WTC11 (cell line): ENCODE measurements at regions not wholly inside any gene's neighbourhood (a gene's known extent, or its start where the extent isn't known, plus 50 kb on each side); places are given as distances from the start of the nearest gene placed in this dataset.

Experiments used
- ATAC-seq: fragments of 200-7000 bp; cut with Tn5 transposase; 2 replicates; pipeline ENCODE4 v1.10.0; 2021; ENCODE audit warnings: mild to moderate bottlenecking, moderate library complexity
- CTCF ChIA-PET: fragments of 300-600 bp; sonication (Branson Sonifier 250); formaldehyde crosslinking; loops from one replicate; lab custom pipeline; 2021; ENCODE audit warnings: antibody characterized with exemption; lab: Charles Lee
- POLR2A ChIA-PET: fragments of 350-600 bp; sonication (Branson Sonifier 250); formaldehyde crosslinking; loops from one replicate; lab custom pipeline; 2021; ENCODE audit warnings: antibody characterized with exemption; lab: Charles Lee
- DNase-seq: peaks from one replicate; pipeline ENCODE4 v3.0.0; 2021; ENCODE audit warnings: low spot score
- H3K27ac Mint-ChIP-seq: 2 replicates; pipeline ENCODE4 v1.8.0; 2021; ENCODE audit warnings: mixed read lengths
- H3K27me3 Mint-ChIP-seq: 2 replicates; pipeline ENCODE4 v1.8.0; 2021; ENCODE audit warnings: low read depth, mild to moderate bottlenecking, moderate library complexity, mixed read lengths
- H3K36me3 Mint-ChIP-seq: 2 replicates; pipeline ENCODE4 v1.8.0; 2021; ENCODE audit warnings: mixed read lengths
- H3K4me1 Mint-ChIP-seq: 2 replicates; pipeline ENCODE4 v1.8.0; 2022; ENCODE audit warnings: mixed read lengths
- H3K4me3 Mint-ChIP-seq: 2 replicates; pipeline ENCODE4 v1.8.0; 2021; ENCODE audit warnings: mild to moderate bottlenecking, moderate library complexity, mixed read lengths
- H3K9me3 Mint-ChIP-seq: 2 replicates; pipeline ENCODE4 v1.8.0; 2021; ENCODE audit warnings: mixed read lengths
- ETV6 ChIP-seq: sonication (generic); formaldehyde crosslinking; IDR thresholded peaks from 2 replicates; pipeline ENCODE4 v1.8.1; 2022; ENCODE audit warnings: mild to moderate bottlenecking, missing genetic modification reagents
- IRF2 ChIP-seq: sonication (generic); formaldehyde crosslinking; IDR thresholded peaks from 2 replicates; pipeline ENCODE4 v1.8.0; 2022; ENCODE audit warnings: low read depth, missing genetic modification reagents, borderline replicate concordance
- JUN ChIP-seq: sonication (generic); formaldehyde crosslinking; IDR thresholded peaks from 2 replicates; pipeline ENCODE4 v1.8.0; 2023; ENCODE audit warnings: mild to moderate bottlenecking, missing genetic modification reagents
- KAT7 ChIP-seq: sonication (generic); formaldehyde crosslinking; IDR thresholded peaks from 2 replicates; pipeline ENCODE4 v1.8.1; 2023; ENCODE audit warnings: missing genetic modification reagents, mild to moderate bottlenecking, borderline replicate concordance
- MXD4 ChIP-seq: fragments of 250-450 bp; sonication (Bioruptor Pico); IDR thresholded peaks from 2 replicates; pipeline ENCODE4 v1.8.0; 2021; ENCODE audit warnings: mild to moderate bottlenecking, moderate library complexity, borderline replicate concordance
- RORB ChIP-seq: fragments of 250-450 bp; sonication (Bioruptor Pico); IDR thresholded peaks from 2 replicates; pipeline ENCODE4 v1.9.0; 2021; ENCODE audit warnings: mild to moderate bottlenecking
- SMAD4 ChIP-seq: sonication (generic); formaldehyde crosslinking; IDR thresholded peaks from 2 replicates; pipeline ENCODE4 v1.8.0; 2022; ENCODE audit warnings: mild to moderate bottlenecking, missing genetic modification reagents
- SP1 ChIP-seq: sonication (generic); formaldehyde crosslinking; conservative IDR thresholded peaks from 2 replicates; pipeline ENCODE4 v1.8.1; 2022; ENCODE audit warnings: missing genetic modification reagents
- TP53 ChIP-seq: sonication (generic); formaldehyde crosslinking; IDR thresholded peaks from 2 replicates; pipeline ENCODE4 v1.8.1; 2023; ENCODE audit warnings: mild to moderate bottlenecking, missing genetic modification reagents
- ZNF317 ChIP-seq: sonication (generic); formaldehyde crosslinking; IDR thresholded peaks from 2 replicates; pipeline ENCODE4 v1.8.1; 2023; ENCODE audit warnings: low read depth, mild to moderate bottlenecking, moderate library complexity, missing genetic modification reagents, borderline replicate concordance
- TF ChIP-seq, protein P1 (sequence below): fragments of 250-450 bp; sonication (Bioruptor Pico); IDR thresholded peaks from 2 replicates; pipeline ENCODE4 v1.9.0; 2021; ENCODE audit warnings: moderate library complexity, mild to moderate bottlenecking, inconsistent platforms, borderline replicate concordance
- TF ChIP-seq, protein P2 (sequence below): sonication (generic); formaldehyde crosslinking; IDR thresholded peaks from 2 replicates; pipeline ENCODE4 v1.8.0; 2023; ENCODE audit warnings: missing genetic modification reagents
- TF ChIP-seq, protein P3 (sequence below): fragments of 200-600 bp; IDR thresholded peaks from 2 replicates; pipeline ENCODE4 v1.8.0; 2022; ENCODE audit warnings: antibody characterized with exemption
- TF ChIP-seq, protein P4 (sequence below): sonication (generic); formaldehyde crosslinking; IDR thresholded peaks from 2 replicates; pipeline ENCODE4 v1.8.1; 2023; ENCODE audit warnings: mild to moderate bottlenecking, moderate library complexity, missing genetic modification reagents
- TF ChIP-seq, protein P5 (sequence below): fragments of 250-450 bp; sonication (Bioruptor Pico); IDR thresholded peaks from 2 replicates; pipeline ENCODE4 v2.1.2; 2022; ENCODE audit warnings: mild to moderate bottlenecking, moderate library complexity
- TF ChIP-seq, protein P6 (sequence below): sonication (generic); formaldehyde crosslinking; IDR thresholded peaks from 2 replicates; pipeline ENCODE4 v1.8.0; 2022; ENCODE audit warnings: mild to moderate bottlenecking, missing genetic modification reagents
- TF ChIP-seq, protein P7 (sequence below): fragments of 250-450 bp; sonication (Bioruptor Pico); IDR thresholded peaks from 2 replicates; pipeline ENCODE4 v1.9.0; 2021; ENCODE audit warnings: mild to moderate bottlenecking
- TF ChIP-seq, protein P8 (sequence below): sonication (generic); formaldehyde crosslinking; IDR thresholded peaks from 2 replicates; pipeline ENCODE4 v1.8.1; 2023; ENCODE audit warnings: mild to moderate bottlenecking, missing genetic modification reagents, moderate library complexity
- TF ChIP-seq, protein P9 (sequence below): sonication (generic); formaldehyde crosslinking; IDR thresholded peaks from 2 replicates; pipeline ENCODE4 v1.8.1; 2022; ENCODE audit warnings: mild to moderate bottlenecking, moderate library complexity, missing genetic modification reagents

DNA sequence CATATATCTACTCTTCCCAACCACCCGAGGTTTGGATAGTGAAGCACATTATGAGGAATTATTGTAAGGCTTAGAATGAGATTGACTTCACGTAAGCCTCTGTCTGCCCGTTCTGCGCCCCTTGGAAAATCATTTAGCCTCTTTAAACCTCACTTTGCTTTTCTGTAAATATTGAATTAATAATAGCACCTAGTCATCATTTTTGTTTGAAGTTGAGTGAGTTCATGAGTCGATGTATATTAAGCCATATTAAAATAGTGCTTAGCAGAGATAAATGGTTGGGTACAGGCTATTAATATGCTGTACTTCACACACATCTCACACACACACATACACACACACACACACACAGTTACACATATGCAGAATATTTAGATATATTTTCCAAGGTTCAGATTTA, 344.8 kb upstream of the EYS start (continued):
- TF ChIP-seq, protein P1, sequence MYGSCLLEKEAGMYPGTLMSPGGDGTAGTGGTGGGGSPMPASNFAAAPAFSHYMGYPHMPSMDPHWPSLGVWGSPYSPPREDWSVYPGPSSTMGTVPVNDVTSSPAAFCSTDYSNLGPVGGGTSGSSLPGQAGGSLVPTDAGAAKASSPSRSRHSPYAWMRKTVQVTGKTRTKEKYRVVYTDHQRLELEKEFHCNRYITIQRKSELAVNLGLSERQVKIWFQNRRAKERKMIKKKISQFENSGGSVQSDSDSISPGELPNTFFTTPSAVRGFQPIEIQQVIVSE, result no peak
- TF ChIP-seq, protein P2, sequence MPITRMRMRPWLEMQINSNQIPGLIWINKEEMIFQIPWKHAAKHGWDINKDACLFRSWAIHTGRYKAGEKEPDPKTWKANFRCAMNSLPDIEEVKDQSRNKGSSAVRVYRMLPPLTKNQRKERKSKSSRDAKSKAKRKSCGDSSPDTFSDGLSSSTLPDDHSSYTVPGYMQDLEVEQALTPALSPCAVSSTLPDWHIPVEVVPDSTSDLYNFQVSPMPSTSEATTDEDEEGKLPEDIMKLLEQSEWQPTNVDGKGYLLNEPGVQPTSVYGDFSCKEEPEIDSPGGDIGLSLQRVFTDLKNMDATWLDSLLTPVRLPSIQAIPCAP, result no peak

DNA sequence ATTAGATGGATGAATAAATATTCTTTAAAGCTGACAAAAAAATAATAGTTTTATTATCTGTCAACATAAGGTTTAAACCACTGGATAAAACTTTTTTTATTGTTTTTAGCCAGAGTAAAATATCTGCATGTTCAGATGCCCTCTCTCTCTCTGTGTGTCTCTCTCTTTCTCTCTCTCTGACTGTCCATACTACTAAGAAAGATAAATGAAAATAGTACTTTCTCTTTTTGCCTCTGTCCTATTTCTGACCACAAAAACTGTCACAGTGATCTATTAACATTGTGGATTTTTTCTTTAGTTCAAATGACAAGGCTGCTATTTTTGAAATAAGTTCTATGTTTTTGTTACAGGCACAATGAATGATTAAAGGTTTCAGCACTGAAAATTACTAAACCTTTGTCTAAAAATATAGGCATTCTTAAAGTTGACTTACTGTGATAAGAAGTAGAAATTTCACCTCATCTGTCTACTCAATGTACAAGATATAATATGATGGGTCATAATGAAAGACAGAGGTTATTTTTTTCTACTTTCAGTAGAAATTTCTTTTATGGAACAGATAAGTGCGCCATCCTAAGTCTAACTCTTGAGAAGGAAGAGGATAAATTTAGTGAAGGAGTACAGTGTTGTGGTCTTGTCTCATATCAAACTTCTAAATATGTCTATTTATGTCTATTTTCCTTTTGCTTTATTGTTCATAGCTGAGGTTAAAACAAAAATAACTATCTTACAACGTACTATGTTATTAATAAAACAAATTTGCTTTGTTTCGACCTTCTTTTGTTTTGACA, 341.9 kb upstream of the EYS start:
- peaks cover 22% of the 10 kb centered on the region for H3K36me3 Mint-ChIP-seq
- ATAC-seq (no peak), DNase-seq (no peak)
- no peak overlapping the region for H3K27ac Mint-ChIP-seq
- TF ChIP-seq, protein P3, sequence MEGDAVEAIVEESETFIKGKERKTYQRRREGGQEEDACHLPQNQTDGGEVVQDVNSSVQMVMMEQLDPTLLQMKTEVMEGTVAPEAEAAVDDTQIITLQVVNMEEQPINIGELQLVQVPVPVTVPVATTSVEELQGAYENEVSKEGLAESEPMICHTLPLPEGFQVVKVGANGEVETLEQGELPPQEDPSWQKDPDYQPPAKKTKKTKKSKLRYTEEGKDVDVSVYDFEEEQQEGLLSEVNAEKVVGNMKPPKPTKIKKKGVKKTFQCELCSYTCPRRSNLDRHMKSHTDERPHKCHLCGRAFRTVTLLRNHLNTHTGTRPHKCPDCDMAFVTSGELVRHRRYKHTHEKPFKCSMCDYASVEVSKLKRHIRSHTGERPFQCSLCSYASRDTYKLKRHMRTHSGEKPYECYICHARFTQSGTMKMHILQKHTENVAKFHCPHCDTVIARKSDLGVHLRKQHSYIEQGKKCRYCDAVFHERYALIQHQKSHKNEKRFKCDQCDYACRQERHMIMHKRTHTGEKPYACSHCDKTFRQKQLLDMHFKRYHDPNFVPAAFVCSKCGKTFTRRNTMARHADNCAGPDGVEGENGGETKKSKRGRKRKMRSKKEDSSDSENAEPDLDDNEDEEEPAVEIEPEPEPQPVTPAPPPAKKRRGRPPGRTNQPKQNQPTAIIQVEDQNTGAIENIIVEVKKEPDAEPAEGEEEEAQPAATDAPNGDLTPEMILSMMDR, result no peak
- TF ChIP-seq ZNF317 (CRISPR knock-in tag) (no peak), SP1 (CRISPR knock-in tag) (no peak), KAT7 (CRISPR knock-in tag) (no peak), RORB (CRISPR knock-in tag) (no peak), MXD4 (CRISPR knock-in tag) (no peak), JUN (CRISPR knock-in tag) (no peak), TP53 (CRISPR knock-in tag) (no peak), IRF2 (CRISPR knock-in tag) (no peak), SMAD4 (no peak), ETV6 (CRISPR knock-in tag) (no peak)
- TF ChIP-seq, protein P4, sequence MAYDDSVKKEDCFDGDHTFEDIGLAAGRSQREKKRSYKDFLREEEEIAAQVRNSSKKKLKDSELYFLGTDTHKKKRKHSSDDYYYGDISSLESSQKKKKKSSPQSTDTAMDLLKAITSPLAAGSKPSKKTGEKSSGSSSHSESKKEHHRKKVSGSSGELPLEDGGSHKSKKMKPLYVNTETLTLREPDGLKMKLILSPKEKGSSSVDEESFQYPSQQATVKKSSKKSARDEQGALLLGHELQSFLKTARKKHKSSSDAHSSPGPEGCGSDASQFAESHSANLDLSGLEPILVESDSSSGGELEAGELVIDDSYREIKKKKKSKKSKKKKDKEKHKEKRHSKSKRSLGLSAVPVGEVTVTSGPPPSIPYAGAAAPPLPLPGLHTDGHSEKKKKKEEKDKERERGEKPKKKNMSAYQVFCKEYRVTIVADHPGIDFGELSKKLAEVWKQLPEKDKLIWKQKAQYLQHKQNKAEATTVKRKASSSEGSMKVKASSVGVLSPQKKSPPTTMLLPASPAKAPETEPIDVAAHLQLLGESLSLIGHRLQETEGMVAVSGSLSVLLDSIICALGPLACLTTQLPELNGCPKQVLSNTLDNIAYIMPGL, result no peak
- TF ChIP-seq, protein P5, sequence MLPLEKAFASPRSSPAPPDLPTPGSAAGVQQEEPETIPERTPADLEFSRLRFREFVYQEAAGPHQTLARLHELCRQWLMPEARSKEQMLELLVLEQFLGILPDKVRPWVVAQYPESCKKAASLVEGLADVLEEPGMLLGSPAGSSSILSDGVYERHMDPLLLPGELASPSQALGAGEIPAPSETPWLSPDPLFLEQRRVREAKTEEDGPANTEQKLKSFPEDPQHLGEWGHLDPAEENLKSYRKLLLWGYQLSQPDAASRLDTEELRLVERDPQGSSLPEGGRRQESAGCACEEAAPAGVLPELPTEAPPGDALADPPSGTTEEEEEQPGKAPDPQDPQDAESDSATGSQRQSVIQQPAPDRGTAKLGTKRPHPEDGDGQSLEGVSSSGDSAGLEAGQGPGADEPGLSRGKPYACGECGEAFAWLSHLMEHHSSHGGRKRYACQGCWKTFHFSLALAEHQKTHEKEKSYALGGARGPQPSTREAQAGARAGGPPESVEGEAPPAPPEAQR (CRISPR knock-in tag), result no peak
- TF ChIP-seq, protein P6, sequence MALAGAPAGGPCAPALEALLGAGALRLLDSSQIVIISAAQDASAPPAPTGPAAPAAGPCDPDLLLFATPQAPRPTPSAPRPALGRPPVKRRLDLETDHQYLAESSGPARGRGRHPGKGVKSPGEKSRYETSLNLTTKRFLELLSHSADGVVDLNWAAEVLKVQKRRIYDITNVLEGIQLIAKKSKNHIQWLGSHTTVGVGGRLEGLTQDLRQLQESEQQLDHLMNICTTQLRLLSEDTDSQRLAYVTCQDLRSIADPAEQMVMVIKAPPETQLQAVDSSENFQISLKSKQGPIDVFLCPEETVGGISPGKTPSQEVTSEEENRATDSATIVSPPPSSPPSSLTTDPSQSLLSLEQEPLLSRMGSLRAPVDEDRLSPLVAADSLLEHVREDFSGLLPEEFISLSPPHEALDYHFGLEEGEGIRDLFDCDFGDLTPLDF (CRISPR knock-in tag), result no peak
- TF ChIP-seq, protein P2, result no peak
- TF ChIP-seq, protein P7, sequence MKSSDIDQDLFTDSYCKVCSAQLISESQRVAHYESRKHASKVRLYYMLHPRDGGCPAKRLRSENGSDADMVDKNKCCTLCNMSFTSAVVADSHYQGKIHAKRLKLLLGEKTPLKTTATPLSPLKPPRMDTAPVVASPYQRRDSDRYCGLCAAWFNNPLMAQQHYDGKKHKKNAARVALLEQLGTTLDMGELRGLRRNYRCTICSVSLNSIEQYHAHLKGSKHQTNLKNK (CRISPR knock-in tag), result no peak
- TF ChIP-seq, protein P8, sequence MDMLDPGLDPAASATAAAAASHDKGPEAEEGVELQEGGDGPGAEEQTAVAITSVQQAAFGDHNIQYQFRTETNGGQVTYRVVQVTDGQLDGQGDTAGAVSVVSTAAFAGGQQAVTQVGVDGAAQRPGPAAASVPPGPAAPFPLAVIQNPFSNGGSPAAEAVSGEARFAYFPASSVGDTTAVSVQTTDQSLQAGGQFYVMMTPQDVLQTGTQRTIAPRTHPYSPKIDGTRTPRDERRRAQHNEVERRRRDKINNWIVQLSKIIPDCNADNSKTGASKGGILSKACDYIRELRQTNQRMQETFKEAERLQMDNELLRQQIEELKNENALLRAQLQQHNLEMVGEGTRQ (CRISPR knock-in tag), result no peak
- TF ChIP-seq, protein P1, result no peak
- TF ChIP-seq, protein P9, sequence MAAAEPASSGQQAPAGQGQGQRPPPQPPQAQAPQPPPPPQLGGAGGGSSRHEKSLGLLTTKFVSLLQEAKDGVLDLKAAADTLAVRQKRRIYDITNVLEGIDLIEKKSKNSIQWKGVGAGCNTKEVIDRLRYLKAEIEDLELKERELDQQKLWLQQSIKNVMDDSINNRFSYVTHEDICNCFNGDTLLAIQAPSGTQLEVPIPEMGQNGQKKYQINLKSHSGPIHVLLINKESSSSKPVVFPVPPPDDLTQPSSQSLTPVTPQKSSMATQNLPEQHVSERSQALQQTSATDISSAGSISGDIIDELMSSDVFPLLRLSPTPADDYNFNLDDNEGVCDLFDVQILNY (CRISPR knock-in tag), result no peak
- TF ChIP-seq, all 79 proteins: peak for 0
- Mint-ChIP-seq H3K4me3 (no peak overlapping the region), H3K9me3 (peaks cover 46% of the 10 kb centered on the region), H3K4me1 (peaks cover 5% of the 10 kb centered on the region), H3K27me3 (peaks cover 3% of the 10 kb centered on the region; the same call in 1 of the 2 replicates)
- CTCF ChIA-PET, result no interaction called here
- POLR2A ChIA-PET, result no interaction called here
